IMR-90 (cell line): ENCODE measurements at regions not wholly inside any gene's neighbourhood (a gene's known extent, or its start where the extent isn't known, plus 50 kb on each side); places are given as distances from the start of the nearest gene placed in this dataset.

ENCODE experiments used
- ATAC-seq: fragments of 200-7000 bp; cut with Tn5 transposase; 2 replicates; pipeline ENCODE4 v1.9.1; 2020; ENCODE audit warnings: low read depth, mild to moderate bottlenecking, moderate library complexity
- BruUV-seq: library from RNA; stranded (reverse); fragments of 400-500 nt; replicated peaks from 2 replicates; lab custom pipeline; 2021; lab: Mats Ljungman, UMichigan
- CTCF ChIA-PET: fragments of 300-600 bp; formaldehyde crosslinking; extraction: SDS; loops from one replicate; lab custom pipeline; 2021; ENCODE audit warnings: antibody characterized with exemption; lab: Yijun Ruan, JAX
- POLR2A ChIA-PET: fragments of 300-600 bp; sonication (Branson Sonifier 250); formaldehyde crosslinking; loops from one replicate; lab custom pipeline; 2022; ENCODE audit warnings: antibody characterized with exemption; ENCODE audit not compliant: unreplicated experiment; lab: Charles Lee
- DNase-seq: peaks from one replicate; pipeline ENCODE4 v3.0.0; 2013
- H2AFZ ChIP-seq: replicated peaks from 2 replicates; pipeline ENCODE3; 2013; ENCODE audit warnings: low read length, mild to moderate bottlenecking; ENCODE audit not compliant: poor library complexity
- H2AK5ac ChIP-seq: 2 replicates; pipeline ENCODE4 v1.6.1; 2013; ENCODE audit warnings: low read depth, low read length, inconsistent platforms
- H2AK9ac ChIP-seq: replicated peaks from 2 replicates; pipeline ENCODE3; 2013; ENCODE audit warnings: mild to moderate bottlenecking, low read depth, low read length, moderate library complexity; ENCODE audit not compliant: poor library complexity
- H2BK120ac ChIP-seq: 2 replicates; pipeline ENCODE4 v1.6.1; 2013; ENCODE audit warnings: low read depth, low read length, inconsistent platforms
- H2BK15ac ChIP-seq: 3 replicates; pipeline ENCODE4 v1.6.1; 2013; ENCODE audit warnings: low read depth, low read length, inconsistent platforms
- H2BK20ac ChIP-seq: 2 replicates; pipeline ENCODE4 v1.6.1; 2013; ENCODE audit warnings: low read depth, mild to moderate bottlenecking, inconsistent platforms, low read length, moderate library complexity
- H2BK5ac ChIP-seq: 2 replicates; pipeline ENCODE4 v1.6.1; 2013; ENCODE audit warnings: mild to moderate bottlenecking, low read depth, low read length, inconsistent platforms; ENCODE audit not compliant: poor library complexity, severe bottlenecking
- H3K14ac ChIP-seq: replicated peaks from 2 replicates; pipeline ENCODE4 v1.6.1; 2013; ENCODE audit warnings: low read depth, low read length, inconsistent platforms
- H3K18ac ChIP-seq: 2 replicates; pipeline ENCODE4 v1.6.1; 2013; ENCODE audit warnings: low read depth, low read length, control low read depth
- H3K23ac ChIP-seq: 2 replicates; pipeline ENCODE4 v1.6.1; 2013; ENCODE audit warnings: low read depth, low read length, inconsistent platforms
- H3K27ac ChIP-seq: 2 replicates; pipeline ENCODE4 v1.5.1; 2013; ENCODE audit warnings: mild to moderate bottlenecking, control low read depth, low read length; ENCODE audit not compliant: insufficient read depth
- H3K27me3 ChIP-seq: 2 replicates; pipeline ENCODE4 v1.6.1; 2013; ENCODE audit warnings: low read length; ENCODE audit not compliant: control insufficient read depth, insufficient read depth
- H3K36me3 ChIP-seq: 2 replicates; pipeline ENCODE4 v1.6.1; 2013; ENCODE audit warnings: low read length, mixed read lengths; ENCODE audit not compliant: control insufficient read depth, insufficient read depth
- H3K4ac ChIP-seq: 2 replicates; pipeline ENCODE4 v1.6.1; 2013; ENCODE audit warnings: low read depth, low read length, inconsistent platforms
- H3K4me1 ChIP-seq: 2 replicates; pipeline ENCODE4 v1.6.1; 2013; ENCODE audit warnings: low read length, mixed read lengths; ENCODE audit not compliant: control insufficient read depth, insufficient read depth
- H3K4me2 ChIP-seq: 2 replicates; pipeline ENCODE4 v1.6.1; 2013; ENCODE audit warnings: low read depth, mild to moderate bottlenecking, control low read depth, low read length, moderate library complexity
- H3K4me3 ChIP-seq: 2 replicates; pipeline ENCODE4 v1.5.1; 2013; ENCODE audit warnings: low read depth, mild to moderate bottlenecking, control low read depth, low read length, moderate library complexity; ENCODE audit not compliant: insufficient read depth
- H3K56ac ChIP-seq: 2 replicates; pipeline ENCODE4 v1.6.1; 2013; ENCODE audit warnings: low read length, inconsistent platforms; ENCODE audit not compliant: insufficient read depth; ENCODE audit errors: extremely low read depth
- H3K79me1 ChIP-seq, 2 experiments: 2 replicates each; pipeline ENCODE4 v1.6.1; 2013; ENCODE audit warnings: low read length in 2 of 2, inconsistent platforms in 1 of 2, low read depth in 1 of 2
- H3K9ac ChIP-seq: 2 replicates; pipeline ENCODE4 v1.6.1; 2013; ENCODE audit warnings: low read depth, low read length, control low read depth
- H3K9me1 ChIP-seq: 2 replicates; pipeline ENCODE4 v1.6.1; 2013; ENCODE audit warnings: low read length, inconsistent platforms; ENCODE audit not compliant: insufficient read depth
- H3K9me3 ChIP-seq: 2 replicates; pipeline ENCODE4 v1.6.1; 2013; ENCODE audit warnings: low read length; ENCODE audit not compliant: control insufficient read depth, insufficient read depth
- H4K20me1 ChIP-seq: 2 replicates; pipeline ENCODE4 v1.6.1; 2013; ENCODE audit warnings: low read length, inconsistent platforms; ENCODE audit not compliant: insufficient read depth
- H4K5ac ChIP-seq: 2 replicates; pipeline ENCODE4 v1.6.1; 2013; ENCODE audit warnings: mild to moderate bottlenecking, low read depth, low read length, control low read depth
- H4K8ac ChIP-seq, 2 experiments: 2 replicates each; pipeline ENCODE4 v1.6.1; 2013; ENCODE audit warnings: low read depth in 2 of 2, low read length in 2 of 2, control low read depth in 1 of 2, inconsistent platforms in 1 of 2
- H4K91ac ChIP-seq: 2 replicates; pipeline ENCODE4 v1.6.1; 2013; ENCODE audit warnings: low read depth, low read length, inconsistent platforms; ENCODE audit not compliant: insufficient read depth
- FOS ChIP-seq: fragments of 150-350 bp; IDR thresholded peaks from 2 replicates; pipeline ENCODE4 v1.6.1; 2016; ENCODE audit warnings: low read depth, low read length
- RAD21 ChIP-seq: IDR thresholded peaks from 2 replicates; pipeline ENCODE4 v1.6.1; 2012; ENCODE audit warnings: low read length, improper control_type of control experiment
- WGBS, 2 experiments: methylation state at CpG; one replicate each; pipeline versions ENCODE4 v1.1.5 to v1.1.7; 2013; ENCODE audit warnings: missing lambda C conversion rate in 2 of 2; ENCODE audit not compliant: insufficient read length in 1 of 2; ENCODE audit errors: extremely low coverage in 2 of 2; 5-methylcytosine and 5-hydroxymethylcytosine counted together
- dilution Hi-C: fragments of 300-500 bp; cut with HindIII; formaldehyde crosslinking; loops from one replicate; pipeline ENCODE4 v1.14.3; 2018; ENCODE audit warnings: low sequenced_read_pairs; ENCODE audit not compliant: unreplicated experiment
- in situ Hi-C: fragments of 300-500 bp; cut with MboI; formaldehyde crosslinking; loops from 3 replicates; pipeline ENCODE4 v1.14.3; 2019; ENCODE audit warnings: low sequenced_read_pairs, inconsistent platforms, mixed read lengths
- intact Hi-C: fragments of 100-400 bp; cut with micrococcal nuclease; formaldehyde crosslinking; loops from 2 replicates; pipeline ENCODE4 v1.10.0; 2022

DNA sequence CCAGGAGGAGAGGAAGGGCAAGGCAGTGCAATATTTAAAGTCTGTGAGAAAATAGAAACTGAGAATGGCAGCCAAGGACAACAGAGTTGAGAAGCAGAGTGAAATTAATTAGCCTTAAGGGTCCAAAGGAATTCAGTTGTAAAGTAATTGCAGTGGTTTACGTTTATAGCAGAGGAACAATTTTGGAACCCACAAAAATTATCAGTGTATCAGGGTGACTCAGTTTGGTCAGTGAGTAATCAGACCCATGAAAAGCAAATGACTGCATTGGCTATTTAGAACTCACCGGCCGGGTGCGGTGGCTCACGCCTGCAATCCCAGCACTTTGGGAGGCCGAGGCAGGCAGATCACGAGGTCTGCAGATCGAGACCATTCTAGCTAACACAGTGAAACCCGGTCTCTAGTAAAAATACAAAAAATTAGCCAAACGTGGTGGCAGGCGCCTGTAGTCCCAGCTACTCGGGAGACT is 245.8 kb upstream of the SLC39A10 start:
- no TSS peak for BruUV-seq

More for the DNA sequence above, 245.8 kb upstream of the SLC39A10 start:
- Histone ChIP-seq H3K23ac (no peak overlapping the region), H3K56ac (no peak overlapping the region), H4K5ac (no peak overlapping the region), H3K4me3 (no peak overlapping the region), H3K9me3 (no peaks in the 10 kb centered on the region), H3K9me1 (0 out of 2 replicates have a peak, but pooled peaks cover 4% of the 10 kb centered on the region), H2BK15ac (no peak overlapping the region), H3K9ac (no peak overlapping the region), H2AK9ac (no peak overlapping the region), H4K91ac (no peak overlapping the region), H3K79me1 (no peaks in the 10 kb centered on the region), H3K18ac (no peak overlapping the region), H4K20me1 (no peaks in the 10 kb centered on the region), H2AK5ac (no peak overlapping the region), H3K4me1 (peaks cover 4% of the 10 kb centered on the region), H3K4ac (no peak overlapping the region; the same call in 1 of the 2 replicates), H3K27ac (no peak overlapping the region), H3K4me2 (no peak overlapping the region), H2BK120ac (no peak overlapping the region), H3K27me3 (no peaks in the 10 kb centered on the region), H3K36me3 (no peaks in the 10 kb centered on the region), H3K14ac (no peak overlapping the region), H2BK20ac (no peak overlapping the region), H4K8ac (no peak overlapping the region), H2BK5ac (no peak overlapping the region), H2AFZ (no peak overlapping the region)
- intact Hi-C loops (no loop called here), in situ Hi-C loops (no loop called here), dilution Hi-C loops (no loop called here)
- CTCF ChIA-PET = no interaction called here
- DNase-seq (peak; percentile 69), ATAC-seq (peak; percentile 57)
- POLR2A ChIA-PET = no interaction called here
- 83% methylated on average over 7 of the region's 12 CpGs; no CpG with 5 or more reads in 1 of the 2 experiments for WGBS, 2 experiments
- TF ChIP-seq FOS (peak; percentile 31; the same call in 1 of the 2 replicates), RAD21 (no peak)
